ENCODE measurements at regions not wholly inside any gene's neighbourhood (a gene's known extent, or its start where the extent isn't known, plus 50 kb on each side); places are given as distances from the start of the nearest gene placed in this dataset.

DNA sequence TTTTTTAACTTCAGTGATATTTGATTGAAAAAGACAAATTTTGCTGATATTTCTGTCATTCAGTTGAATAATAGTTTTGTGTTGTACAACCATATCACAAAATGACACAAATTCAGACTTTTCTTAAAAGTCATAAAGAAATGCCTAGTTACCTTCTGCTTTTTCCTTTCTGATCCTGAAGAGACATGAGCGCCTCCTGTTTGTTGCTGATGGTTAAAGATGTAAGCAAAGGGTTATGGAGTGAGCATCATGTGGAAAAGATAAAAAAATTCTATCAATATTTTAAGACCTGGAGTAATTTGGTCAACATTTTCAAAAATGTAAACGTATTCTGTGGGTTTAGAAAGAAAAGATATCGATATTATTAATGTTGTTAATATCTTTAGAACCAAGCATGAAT, 669.9 kb upstream of the NR3C2 start:
- ATAC-seq (no peak), DNase-seq (no peak)
- no peaks in the 10 kb centered on the region for H3K4me1 ChIP-seq
- H3K27me3 ChIP-seq = no peaks in the 10 kb centered on the region
- no peaks in the 10 kb centered on the region for H3K36me3 ChIP-seq (replicated peaks in 1 of 2; ENCODE audit: insufficient read depth in 1 of 2, low read depth in 2 of 2)
- 47 to 49% methylated on average over 3 of the region's 3 CpGs for WGBS, 2 donors
- TF ChIP-seq, protein P1, sequence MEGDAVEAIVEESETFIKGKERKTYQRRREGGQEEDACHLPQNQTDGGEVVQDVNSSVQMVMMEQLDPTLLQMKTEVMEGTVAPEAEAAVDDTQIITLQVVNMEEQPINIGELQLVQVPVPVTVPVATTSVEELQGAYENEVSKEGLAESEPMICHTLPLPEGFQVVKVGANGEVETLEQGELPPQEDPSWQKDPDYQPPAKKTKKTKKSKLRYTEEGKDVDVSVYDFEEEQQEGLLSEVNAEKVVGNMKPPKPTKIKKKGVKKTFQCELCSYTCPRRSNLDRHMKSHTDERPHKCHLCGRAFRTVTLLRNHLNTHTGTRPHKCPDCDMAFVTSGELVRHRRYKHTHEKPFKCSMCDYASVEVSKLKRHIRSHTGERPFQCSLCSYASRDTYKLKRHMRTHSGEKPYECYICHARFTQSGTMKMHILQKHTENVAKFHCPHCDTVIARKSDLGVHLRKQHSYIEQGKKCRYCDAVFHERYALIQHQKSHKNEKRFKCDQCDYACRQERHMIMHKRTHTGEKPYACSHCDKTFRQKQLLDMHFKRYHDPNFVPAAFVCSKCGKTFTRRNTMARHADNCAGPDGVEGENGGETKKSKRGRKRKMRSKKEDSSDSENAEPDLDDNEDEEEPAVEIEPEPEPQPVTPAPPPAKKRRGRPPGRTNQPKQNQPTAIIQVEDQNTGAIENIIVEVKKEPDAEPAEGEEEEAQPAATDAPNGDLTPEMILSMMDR (IDR thresholded peaks at IDR 0.05) = no peak
- TF ChIP-seq POLR2A (IDR thresholded peaks at IDR 0.05) = no peak
- intact Hi-C loops (cut with DNase I) = no loop called here
- no peak overlapping the region for H3K4me3 ChIP-seq
- H3K9me3 ChIP-seq = no peaks in the 10 kb centered on the region
- H3K27ac ChIP-seq = no peak overlapping the region

DNA sequence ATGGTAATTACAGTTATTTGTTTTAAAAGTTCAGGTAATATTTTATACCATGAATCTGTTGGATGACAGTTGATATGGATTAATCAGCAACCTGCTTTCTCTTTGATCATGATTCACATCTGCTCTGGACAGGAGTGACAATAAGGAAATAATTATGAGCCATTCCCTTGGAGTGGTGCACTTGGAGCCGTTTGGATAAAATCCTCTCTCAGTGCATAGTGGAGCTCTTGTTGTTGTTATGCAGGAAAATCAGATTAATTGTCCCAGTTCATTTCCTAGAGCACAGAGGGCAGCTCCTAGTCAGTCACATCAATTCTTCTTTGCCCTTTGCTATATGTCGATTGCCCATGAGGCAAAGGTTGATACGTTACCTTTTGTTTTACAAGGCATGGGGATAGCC, 668.3 kb upstream of the NR3C2 start:
- WGBS, 2 donors = 46 to 50% methylated on average over 3 of the region's 3 CpGs
- intact Hi-C loops (cut with DNase I) = no loop called here
- no peak for ATAC-seq

DNA sequence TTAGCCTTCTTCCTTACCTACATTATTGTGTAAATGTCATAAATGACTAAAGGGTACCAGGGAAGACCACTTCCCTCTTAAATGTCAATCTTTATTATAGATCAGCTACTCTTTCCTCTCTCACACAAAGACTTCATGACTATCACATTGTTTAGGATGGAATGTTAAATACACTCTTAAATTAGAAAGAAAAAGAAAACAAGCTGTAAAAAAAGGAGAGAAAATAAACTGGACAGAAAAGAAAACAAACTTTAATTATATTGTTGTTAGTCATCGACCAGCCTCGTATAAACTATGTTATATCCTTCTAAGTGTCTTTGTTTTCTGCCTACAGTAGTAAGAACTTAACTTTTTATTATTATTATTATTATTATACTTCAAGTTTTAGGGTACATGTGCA, 666.4 kb upstream of the NR3C2 start:
- Histone ChIP-seq H3K9me3 (no peaks in the 10 kb centered on the region), H3K4me3 (no peak overlapping the region), H3K36me3 (replicated peaks in 1 of 2; ENCODE audit: insufficient read depth in 1 of 2, low read depth in 2 of 2) (no peaks in the 10 kb centered on the region), H3K27ac (no peak overlapping the region), H3K4me1 (no peaks in the 10 kb centered on the region), H3K27me3 (no peaks in the 10 kb centered on the region)
- ATAC-seq (no peak), DNase-seq (no peak)
- intact Hi-C loops (cut with DNase I) = no loop called here
- TF ChIP-seq, protein P1 (IDR thresholded peaks at IDR 0.05) = no peak
- no peak for TF ChIP-seq POLR2A (IDR thresholded peaks at IDR 0.05)
- WGBS, 2 donors = 53 to 61% methylated on average over 2 of the region's 2 CpGs

More for the DNA sequence above, 668.3 kb upstream of the NR3C2 start:
- H3K27ac ChIP-seq = no peak overlapping the region
- H3K4me1 ChIP-seq = no peaks in the 10 kb centered on the region
- H3K27me3 ChIP-seq = no peaks in the 10 kb centered on the region
- H3K9me3 ChIP-seq = no peaks in the 10 kb centered on the region
- no peak for DNase-seq
- TF ChIP-seq, protein P1 (IDR thresholded peaks at IDR 0.05) = no peak
- no peak for TF ChIP-seq POLR2A (IDR thresholded peaks at IDR 0.05)
- H3K4me3 ChIP-seq = no peak overlapping the region
- H3K36me3 ChIP-seq (replicated peaks in 1 of 2; ENCODE audit: insufficient read depth in 1 of 2, low read depth in 2 of 2) = no peaks in the 10 kb centered on the region

DNA sequence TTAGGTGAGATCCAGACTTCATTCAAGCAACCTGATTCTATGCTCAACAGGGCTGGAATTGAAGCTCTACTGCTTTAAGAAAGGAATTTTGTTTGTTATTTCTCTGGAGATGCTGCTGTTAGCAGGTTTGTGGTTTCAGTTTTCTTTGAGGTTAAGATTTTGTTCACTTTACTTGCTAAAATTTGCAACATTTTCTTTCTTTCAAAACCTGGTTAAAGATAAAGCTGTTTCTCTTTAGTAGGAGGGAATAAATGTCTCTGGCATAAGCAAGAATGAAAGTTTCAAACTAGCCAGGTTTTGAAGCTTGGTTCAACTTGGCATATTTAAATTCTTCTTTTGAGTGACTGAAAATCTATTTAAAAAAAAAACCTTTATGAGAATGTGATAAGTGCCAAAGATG, 660.6 kb upstream of the NR3C2 start:
- no peaks in the 10 kb centered on the region for H3K27me3 ChIP-seq
- H3K36me3 ChIP-seq (replicated peaks in 1 of 2; ENCODE audit: insufficient read depth in 1 of 2, low read depth in 2 of 2) = no peaks in the 10 kb centered on the region
- DNase-seq (no peak), ATAC-seq (no peak)
- no peak overlapping the region for H3K4me3 ChIP-seq
- no peaks in the 10 kb centered on the region for H3K9me3 ChIP-seq
- intact Hi-C loops (cut with DNase I) = no loop called here
- H3K27ac ChIP-seq = no peak overlapping the region
- TF ChIP-seq, protein P1 (IDR thresholded peaks at IDR 0.05) = no peak
- TF ChIP-seq POLR2A (IDR thresholded peaks at IDR 0.05) = no peak
- no peaks in the 10 kb centered on the region for H3K4me1 ChIP-seq

DNA sequence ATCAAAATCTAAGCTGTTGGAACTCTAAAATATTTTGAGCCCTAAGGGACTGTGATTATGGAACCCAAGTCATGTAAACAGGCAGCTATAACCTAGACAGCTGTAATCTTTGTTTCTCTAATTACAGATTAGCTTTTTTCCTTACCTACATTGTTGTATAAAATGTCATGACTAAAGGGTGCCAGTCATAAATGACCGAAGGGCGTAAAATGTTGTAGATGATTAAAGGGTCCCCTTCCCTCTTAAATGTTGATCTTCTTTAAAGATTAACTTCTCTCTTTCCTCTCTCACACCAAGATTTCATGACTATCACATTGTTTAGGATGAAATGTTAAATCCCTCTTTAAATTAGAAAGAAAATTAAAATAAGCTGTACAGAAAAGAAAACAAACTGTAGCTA, 659.4 kb upstream of the NR3C2 start:
- WGBS, 2 donors = 39 to 44% methylated on average over 2 of the region's 2 CpGs
- ATAC-seq (no peak), DNase-seq (no peak)
- H3K27ac ChIP-seq = no peak overlapping the region
- H3K4me3 ChIP-seq = no peak overlapping the region
- no peaks in the 10 kb centered on the region for H3K9me3 ChIP-seq
- TF ChIP-seq POLR2A (IDR thresholded peaks at IDR 0.05) = no peak
- TF ChIP-seq, protein P1 (IDR thresholded peaks at IDR 0.05) = no peak
- intact Hi-C loops (cut with DNase I) = no loop called here
- H3K36me3 ChIP-seq (replicated peaks in 1 of 2; ENCODE audit: insufficient read depth in 1 of 2, low read depth in 2 of 2) = no peaks in the 10 kb centered on the region
- H3K27me3 ChIP-seq = no peaks in the 10 kb centered on the region
- no peaks in the 10 kb centered on the region for H3K4me1 ChIP-seq
